ENCODE measurements at regions not wholly inside any gene's neighbourhood (a gene's known extent, or its start where the extent isn't known, plus 50 kb on each side); places are given as distances from the start of the nearest gene placed in this dataset.
"Not testable (repeated sequence)": the region's sequence is repeated elsewhere in the genome, so short reads cannot be mapped to it uniquely, and the experiment has no call there.

DNA sequence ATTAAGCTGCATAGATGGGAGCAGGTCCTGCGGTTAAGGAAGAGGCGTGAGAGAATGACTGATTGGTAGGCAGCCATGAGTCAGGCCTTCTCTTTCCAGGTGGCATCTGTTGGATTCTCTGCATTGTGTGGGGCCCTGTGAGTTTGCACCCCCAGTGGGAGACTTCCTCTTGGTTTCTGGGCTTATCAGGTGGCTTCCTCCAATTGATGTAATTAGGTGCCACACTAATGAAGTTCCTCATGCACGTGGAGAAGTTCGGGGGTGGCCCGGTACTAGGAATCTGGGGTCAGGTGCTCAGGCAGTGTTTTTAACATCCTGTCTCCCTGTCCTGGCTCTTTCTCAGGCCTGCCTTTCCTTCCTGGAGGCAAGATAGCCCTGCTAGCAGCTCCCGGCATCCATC, 765.1 kb upstream of the TMEM132C start:
- H3K27ac ChIP-seq, result no peak overlapping the region
- TF ChIP-seq POLR2A (IDR thresholded peaks at IDR 0.05), result no peak
- TF ChIP-seq, protein P1, sequence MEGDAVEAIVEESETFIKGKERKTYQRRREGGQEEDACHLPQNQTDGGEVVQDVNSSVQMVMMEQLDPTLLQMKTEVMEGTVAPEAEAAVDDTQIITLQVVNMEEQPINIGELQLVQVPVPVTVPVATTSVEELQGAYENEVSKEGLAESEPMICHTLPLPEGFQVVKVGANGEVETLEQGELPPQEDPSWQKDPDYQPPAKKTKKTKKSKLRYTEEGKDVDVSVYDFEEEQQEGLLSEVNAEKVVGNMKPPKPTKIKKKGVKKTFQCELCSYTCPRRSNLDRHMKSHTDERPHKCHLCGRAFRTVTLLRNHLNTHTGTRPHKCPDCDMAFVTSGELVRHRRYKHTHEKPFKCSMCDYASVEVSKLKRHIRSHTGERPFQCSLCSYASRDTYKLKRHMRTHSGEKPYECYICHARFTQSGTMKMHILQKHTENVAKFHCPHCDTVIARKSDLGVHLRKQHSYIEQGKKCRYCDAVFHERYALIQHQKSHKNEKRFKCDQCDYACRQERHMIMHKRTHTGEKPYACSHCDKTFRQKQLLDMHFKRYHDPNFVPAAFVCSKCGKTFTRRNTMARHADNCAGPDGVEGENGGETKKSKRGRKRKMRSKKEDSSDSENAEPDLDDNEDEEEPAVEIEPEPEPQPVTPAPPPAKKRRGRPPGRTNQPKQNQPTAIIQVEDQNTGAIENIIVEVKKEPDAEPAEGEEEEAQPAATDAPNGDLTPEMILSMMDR (IDR thresholded peaks at IDR 0.05 in 4 of 5, conservative IDR thresholded peaks at IDR 0.05 in 1 of 5), result no peak
- H3K9me3 ChIP-seq, result no peaks in the 10 kb centered on the region
- no peak for ATAC-seq
- H3K4me3 ChIP-seq, result no peak overlapping the region
- no peaks in the 10 kb centered on the region for H3K27me3 ChIP-seq
- no peaks in the 10 kb centered on the region for H3K4me1 ChIP-seq
- no peaks in the 10 kb centered on the region for H3K36me3 ChIP-seq
- intact Hi-C loops (cut with DNase I; ENCODE audit: low total_unique reads) (no loop called here), in situ Hi-C loops (cut with MboI; ENCODE audit: low sequenced_read_pairs in 4 of 4) (no loop called here)
- no peak for DNase-seq

DNA sequence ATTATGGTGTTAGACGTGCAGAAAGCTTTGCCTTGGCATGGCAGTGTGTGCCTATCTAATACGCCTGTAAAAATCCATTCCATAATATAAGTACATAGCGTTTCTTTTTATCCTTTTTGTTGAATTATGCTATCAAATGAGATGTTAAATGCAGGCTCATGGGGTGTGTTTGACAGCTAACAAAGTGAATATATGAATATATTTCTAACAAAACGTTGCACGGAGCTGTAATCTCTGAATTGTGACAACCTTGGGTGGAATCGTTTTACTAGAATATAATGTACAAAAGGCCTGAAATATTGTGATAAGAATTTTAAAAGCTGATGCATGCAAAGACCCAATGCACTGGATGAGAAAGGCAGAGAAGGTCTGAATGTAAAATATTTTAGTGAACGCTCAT, 763.7 kb upstream of the TMEM132C start:
- TF ChIP-seq, protein P1 (IDR thresholded peaks at IDR 0.05 in 4 of 5, conservative IDR thresholded peaks at IDR 0.05 in 1 of 5), result no peak
- TF ChIP-seq POLR2A (IDR thresholded peaks at IDR 0.05), result no peak
- no peaks in the 10 kb centered on the region for H3K4me1 ChIP-seq
- H3K27ac ChIP-seq, result no peak overlapping the region
- H3K9me3 ChIP-seq, result no peaks in the 10 kb centered on the region
- no peaks in the 10 kb centered on the region for H3K36me3 ChIP-seq
- no peak for ATAC-seq
- H3K4me3 ChIP-seq, result no peak overlapping the region
- intact Hi-C loops (cut with DNase I; ENCODE audit: low total_unique reads), result no loop called here
- in situ Hi-C loops (cut with MboI; ENCODE audit: low sequenced_read_pairs in 4 of 4), result no loop called here
- H3K27me3 ChIP-seq, result no peaks in the 10 kb centered on the region
- DNase-seq, result no peak

DNA sequence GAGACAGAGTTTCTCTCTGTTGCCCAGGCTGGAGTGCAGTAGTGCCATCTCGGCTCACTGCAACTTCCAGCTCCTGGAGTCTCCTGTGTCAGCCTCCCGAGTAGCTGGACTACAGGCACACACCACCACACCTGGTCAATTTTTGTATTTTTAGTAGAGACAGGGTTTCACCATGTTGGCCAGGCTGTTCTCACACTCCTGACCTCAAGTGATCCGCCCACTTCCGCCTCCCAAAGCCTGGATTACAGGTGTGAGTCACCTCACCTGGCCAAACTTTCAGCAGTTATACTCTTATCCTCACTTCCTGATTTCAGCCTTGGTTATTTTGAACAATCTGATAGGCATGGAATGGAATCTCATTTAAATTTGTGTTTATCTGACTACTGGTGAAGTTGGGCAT, 763.0 kb upstream of the TMEM132C start:
- ATAC-seq; H3K4me3 ChIP-seq; in situ Hi-C loops (cut with MboI; ENCODE audit: low sequenced_read_pairs in 4 of 4); H3K27ac ChIP-seq; intact Hi-C loops (cut with DNase I; ENCODE audit: low total_unique reads); H3K9me3 ChIP-seq; H3K36me3 ChIP-seq; DNase-seq; H3K27me3 ChIP-seq; H3K4me1 ChIP-seq: not testable (repeated sequence)

- DNase-seq, result no peak
- intact Hi-C loops (cut with DNase I; ENCODE audit: low total_unique reads), result no loop called here
- no peaks in the 10 kb centered on the region for H3K4me1 ChIP-seq
- no peaks in the 10 kb centered on the region for H3K9me3 ChIP-seq
- H3K27me3 ChIP-seq, result no peaks in the 10 kb centered on the region
- no peaks in the 10 kb centered on the region for H3K36me3 ChIP-seq
- in situ Hi-C loops (cut with MboI; ENCODE audit: low sequenced_read_pairs in 4 of 4), result no loop called here
- no peak overlapping the region for H3K27ac ChIP-seq
- H3K4me3 ChIP-seq, result no peak overlapping the region
- no peak for TF ChIP-seq POLR2A (IDR thresholded peaks at IDR 0.05)
- TF ChIP-seq, protein P1 (IDR thresholded peaks at IDR 0.05 in 4 of 5, conservative IDR thresholded peaks at IDR 0.05 in 1 of 5), result no peak
- no peak for ATAC-seq
Observed at GRCh38 chr12:127504874-127505273, 762.1 kb upstream of the TMEM132C start.

DNA sequence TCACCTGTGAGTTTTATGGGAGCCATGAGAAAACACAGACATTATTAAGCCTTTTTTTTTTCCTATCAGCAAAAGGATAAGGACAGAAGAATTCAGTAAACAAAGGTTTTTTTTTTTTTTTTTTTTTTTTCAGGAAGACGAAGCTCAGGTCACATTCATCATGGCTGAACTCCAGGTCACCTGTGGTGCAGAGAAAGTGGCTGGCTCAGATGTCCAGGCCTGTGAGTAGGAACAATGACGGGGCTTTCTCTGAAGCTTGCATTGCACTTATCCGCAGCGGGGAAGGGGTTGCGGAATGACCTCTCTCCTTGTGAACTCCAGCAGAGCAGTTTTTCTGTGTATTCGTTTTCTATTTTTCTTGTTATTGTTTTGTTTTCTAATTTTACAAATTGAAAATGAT, 759.6 kb upstream of the TMEM132C start:
- intact Hi-C loops (cut with DNase I; ENCODE audit: low total_unique reads) (no loop called here), in situ Hi-C loops (cut with MboI; ENCODE audit: low sequenced_read_pairs in 4 of 4) (no loop called here)
- Histone ChIP-seq H3K4me3 (no peak overlapping the region), H3K27ac (no peak overlapping the region), H3K4me1 (no peaks in the 10 kb centered on the region), H3K36me3 (no peaks in the 10 kb centered on the region), H3K9me3 (no peaks in the 10 kb centered on the region), H3K27me3 (no peaks in the 10 kb centered on the region)
- ATAC-seq (no peak), DNase-seq (no peak)
- no peak for TF ChIP-seq POLR2A (IDR thresholded peaks at IDR 0.05)
- TF ChIP-seq, protein P1 (IDR thresholded peaks at IDR 0.05 in 4 of 5, conservative IDR thresholded peaks at IDR 0.05 in 1 of 5), result no peak

All from gastrocnemius medialis (tissue), 4 donors.